HG03060 (cell line): ENCODE measurements at regions not wholly inside any gene's neighbourhood (a gene's known extent, or its start where the extent isn't known, plus 50 kb on each side); places are given as distances from the start of the nearest gene placed in this dataset.

Experiments used
- ATAC-seq: cut with Tn5 transposase; IDR thresholded peaks from one replicate; pipeline ENCODE4 v1.9.1; 2021; ENCODE audit warnings: low read depth, moderate number of reproducible peaks; ENCODE audit not compliant: unreplicated experiment

DNA sequence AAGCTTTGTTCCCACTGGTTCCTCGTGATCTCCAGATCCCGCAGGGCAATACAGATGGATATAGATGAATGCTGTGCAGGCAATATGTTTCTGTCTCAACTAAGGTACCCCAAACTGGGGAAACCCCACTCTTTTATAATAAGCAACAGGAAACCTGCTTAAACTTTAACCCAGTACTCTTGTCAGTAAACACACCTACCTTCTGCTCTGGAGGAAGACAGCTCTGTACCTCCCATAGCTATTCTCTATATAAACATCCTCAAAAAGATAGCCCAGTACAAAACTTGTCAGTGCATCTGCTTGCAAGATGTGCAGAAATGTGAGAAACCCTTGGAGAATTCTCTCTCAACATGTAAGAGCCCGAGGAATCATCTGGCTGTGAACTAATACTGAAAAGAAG, 583.6 kb downstream of the OLFM4 start:
- ATAC-seq, result no peak

GRCh38 chr13:53622456-53622855, 593.8 kb downstream of the OLFM4 start:
- no peak for ATAC-seq

- ATAC-seq, result no peak
Observed at GRCh38 chr13:53623146-53623545, 594.5 kb downstream of the OLFM4 start.

DNA sequence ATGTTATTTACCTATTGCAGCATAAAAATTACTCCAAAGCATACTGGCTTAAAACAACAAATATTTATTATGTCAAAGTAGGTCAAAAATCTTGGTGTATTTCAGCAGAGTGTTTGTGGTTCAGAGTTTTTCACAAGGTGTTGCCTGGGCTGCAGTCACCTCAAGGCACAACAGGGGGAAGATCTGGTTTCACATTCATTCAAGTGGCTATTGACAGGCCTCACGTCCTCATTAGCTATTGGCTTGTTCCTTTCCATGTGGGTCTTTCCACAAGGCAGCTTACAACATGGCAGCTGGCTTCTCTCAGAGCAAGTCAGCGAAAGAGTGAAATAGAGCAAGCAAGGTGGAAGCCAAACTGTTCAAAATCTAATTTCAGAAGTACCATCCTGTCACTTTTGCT, 602.9 kb downstream of the OLFM4 start:
- no peak for ATAC-seq

DNA sequence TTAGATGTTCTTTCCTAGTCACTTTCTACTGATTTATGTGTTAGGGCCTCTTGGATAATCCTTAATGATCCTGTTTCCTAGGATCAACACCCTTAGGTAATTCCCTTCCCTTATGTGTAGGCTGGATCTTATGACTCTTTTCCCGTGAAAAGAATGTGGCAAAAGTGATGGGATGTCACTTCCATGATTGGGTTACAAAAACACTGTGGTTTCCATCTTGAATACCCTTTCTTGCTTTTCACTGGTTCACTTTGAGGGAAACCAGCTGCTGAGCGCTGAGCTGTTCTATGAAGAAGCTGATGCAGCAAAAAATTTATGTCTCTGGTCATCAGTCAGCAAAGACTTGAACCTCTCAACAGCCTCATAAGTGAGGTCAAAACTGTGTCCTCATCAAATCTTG, 609.4 kb downstream of the OLFM4 start:
- no peak for ATAC-seq

GRCh38 chr13:53642306-53642705, 613.7 kb downstream of the OLFM4 start:
- ATAC-seq, result no peak

- ATAC-seq, result no peak
Observed at GRCh38 chr13:53648673-53649072, 620.1 kb downstream of the OLFM4 start.

DNA sequence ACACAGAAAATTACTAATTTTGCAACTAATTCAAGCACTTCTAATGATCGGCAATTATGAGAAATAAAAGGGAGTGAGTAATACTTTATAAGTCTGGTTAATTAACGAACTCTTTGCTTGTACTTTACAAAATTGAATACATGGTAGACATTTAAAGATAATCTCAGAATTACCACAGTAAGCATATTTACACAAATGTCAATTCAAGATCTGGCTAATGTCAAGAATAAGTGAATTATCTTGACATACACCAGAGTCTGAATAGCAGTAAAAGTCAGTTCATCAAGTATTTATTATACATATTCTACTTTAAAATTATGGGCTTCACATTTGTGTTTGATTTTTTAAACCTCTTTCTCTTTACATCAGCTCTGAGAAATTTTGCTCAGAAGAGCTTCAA, 643.4 kb downstream of the OLFM4 start:
- no peak for ATAC-seq

DNA sequence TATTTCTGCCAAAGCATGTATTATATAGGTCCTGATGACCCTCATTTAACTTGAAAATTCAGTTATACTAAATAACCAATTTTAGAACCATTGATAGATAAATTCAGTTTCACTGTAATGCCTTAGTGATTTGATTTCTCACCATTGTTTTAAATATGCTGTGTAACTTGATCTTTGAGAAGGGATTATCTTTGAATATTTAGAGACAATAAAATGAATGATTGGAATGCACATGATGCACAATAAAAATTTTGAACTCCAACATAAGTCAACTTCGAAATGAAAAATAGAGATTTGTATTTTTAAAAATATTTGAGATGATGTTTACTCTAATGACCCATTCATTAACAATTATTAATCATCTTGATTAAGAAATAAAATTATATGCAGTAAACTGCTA, 654.5 kb downstream of the OLFM4 start:
- ATAC-seq, result no peak

GRCh38 chr13:53683608-53684007, 655.0 kb downstream of the OLFM4 start:
- ATAC-seq, result no peak

GRCh38 chr13:53691417-53691816, 662.8 kb downstream of the OLFM4 start:
- ATAC-seq, result no peak

DNA sequence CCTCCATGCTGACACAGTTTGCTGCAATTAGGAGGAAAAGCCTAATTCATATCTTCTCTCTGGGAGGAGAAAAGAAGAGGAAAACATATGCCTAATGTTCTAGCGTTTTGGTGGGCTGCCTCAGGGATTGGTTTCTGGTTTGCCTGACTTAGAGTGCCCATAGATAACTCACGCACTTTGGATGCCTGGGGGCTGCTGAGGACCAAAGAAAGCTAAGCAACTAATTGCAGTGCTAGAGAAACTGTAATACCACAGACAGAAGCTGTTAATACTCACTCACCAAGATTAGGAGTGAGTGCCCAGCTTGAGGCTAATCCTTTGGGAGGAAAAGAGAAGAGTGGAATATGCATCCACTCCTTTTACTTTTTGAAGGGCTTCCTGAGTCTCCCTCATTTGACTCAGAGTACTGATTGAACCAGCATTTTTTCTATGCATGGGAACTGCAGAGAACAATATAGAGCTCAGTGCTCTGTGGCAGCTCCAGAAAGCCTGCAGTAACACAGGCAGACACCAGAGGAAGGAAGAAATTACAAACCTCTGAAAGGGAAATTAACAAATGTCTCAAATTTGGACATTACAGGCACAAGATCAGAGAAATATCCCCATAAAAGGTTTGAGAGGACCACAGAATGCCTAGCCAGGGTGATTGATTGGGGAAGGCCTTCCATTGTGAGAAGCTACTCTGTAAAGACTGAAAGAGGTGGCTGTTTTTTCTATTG, 666.4 kb downstream of the OLFM4 start:
- ATAC-seq, result no peak

DNA sequence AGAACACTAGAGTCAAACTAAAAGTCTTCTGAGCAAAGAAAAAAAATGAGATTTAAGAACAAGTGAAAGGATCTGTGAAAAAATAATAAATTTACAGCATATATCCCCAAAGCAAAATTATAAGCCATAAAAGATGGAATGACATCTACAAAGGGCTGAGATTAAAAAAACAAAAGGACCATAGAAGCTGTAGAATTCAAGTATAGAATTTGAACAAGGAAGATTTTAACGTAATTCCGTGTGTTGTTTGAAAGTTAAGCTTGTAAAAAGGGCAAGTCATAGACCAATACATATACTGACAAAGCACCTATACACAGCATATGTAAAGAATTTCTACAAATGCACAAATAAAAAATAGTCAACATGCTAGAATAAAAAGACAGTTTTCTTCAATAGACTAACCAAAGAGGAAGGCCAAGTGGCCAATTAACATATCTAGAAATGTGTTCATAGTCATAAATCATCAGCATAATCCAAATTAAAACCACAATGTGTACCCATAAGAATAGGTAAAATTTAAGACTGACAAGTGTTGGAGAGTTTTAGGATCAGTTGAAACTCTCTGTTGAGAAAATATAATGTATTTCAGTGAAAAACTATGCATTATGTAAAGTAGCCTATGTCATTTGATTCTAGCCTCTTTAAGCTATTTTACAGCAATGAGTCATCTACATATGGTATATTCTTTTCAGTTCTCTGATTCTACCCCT, 674.9 kb downstream of the OLFM4 start:
- ATAC-seq, result no peak

- ATAC-seq, result no peak
Observed at GRCh38 chr13:53719281-53719680, 690.7 kb downstream of the OLFM4 start.

DNA sequence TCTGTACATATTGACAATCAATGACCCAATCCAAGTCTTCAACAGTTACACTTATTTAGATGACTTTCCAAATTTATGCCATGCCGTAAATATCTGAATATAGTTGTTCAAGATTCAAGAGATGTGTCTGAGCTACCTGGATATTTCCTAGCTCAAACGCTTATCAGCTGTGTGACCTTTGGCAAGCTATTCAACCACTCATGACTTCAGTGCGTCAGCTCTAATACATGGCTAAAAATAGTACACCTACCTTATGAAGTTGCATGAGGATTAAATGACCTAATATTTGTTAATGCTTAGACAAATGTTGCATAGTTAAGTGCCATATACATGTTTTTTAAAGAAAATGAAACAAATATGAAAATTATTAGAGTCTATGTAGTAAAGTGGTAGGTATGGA, 704.1 kb downstream of the OLFM4 start:
- no peak for ATAC-seq

DNA sequence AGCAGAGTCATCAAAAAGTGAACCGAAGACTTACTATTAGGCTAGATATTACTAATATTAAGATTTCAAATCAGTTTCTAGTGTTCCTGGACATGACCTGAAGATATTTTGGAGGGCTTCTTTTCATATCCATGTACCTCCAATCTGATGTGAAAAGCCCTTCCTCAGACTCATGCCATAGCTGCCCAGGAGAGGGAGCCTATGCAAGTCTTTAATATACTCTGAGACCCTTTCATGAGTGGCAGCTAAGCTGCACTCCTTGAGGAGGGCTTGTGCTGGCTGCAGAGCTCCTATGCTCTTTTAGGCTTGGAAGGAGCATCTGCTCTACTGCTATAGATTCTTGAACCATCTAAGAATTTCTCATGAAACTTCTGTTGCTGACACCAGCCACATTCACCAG, 715.3 kb downstream of the OLFM4 start:
- no peak for ATAC-seq

GRCh38 chr13:53747825-53748224, 719.2 kb downstream of the OLFM4 start:
- ATAC-seq, result no peak

DNA sequence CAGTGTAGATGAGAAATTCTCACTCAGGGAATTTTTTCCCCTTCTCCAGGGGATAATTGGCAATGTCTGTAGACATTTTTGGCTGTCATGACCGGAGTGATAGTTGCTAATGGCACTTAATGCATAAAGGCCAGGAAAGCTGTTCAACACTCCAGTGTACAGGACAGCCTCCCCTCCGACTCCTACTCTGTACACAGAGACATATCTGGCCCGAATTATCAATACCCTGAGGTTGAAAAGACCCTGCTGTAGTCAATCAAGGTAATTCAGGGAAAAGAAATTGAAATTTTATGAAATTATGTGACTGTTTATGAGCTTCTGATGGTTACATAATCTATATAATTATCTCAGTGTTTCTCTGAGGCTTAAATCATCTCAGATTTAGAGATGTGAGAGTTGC, 720.7 kb downstream of the OLFM4 start:
- ATAC-seq, result no peak

DNA sequence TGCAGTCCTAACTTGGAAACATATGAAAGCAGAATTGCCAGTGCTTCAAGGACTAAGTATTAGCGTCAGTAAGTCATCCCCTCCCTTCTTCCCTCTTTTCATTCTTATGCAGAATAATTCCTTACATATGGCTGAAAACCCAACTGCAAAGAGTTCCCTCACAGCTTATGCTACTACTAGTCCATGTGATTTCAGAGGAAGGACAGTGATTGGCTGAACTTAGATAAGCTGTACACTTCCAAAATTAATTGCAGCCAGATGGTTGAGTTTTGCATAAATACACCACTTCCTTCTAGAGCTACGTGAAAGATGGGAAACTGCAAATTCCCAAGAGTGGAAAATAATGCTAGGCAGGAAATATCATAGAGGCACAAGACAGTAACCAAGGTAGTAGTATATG, 730.4 kb downstream of the OLFM4 start:
- no peak for ATAC-seq

GRCh38 chr13:53775807-53776206, 747.2 kb downstream of the OLFM4 start:
- no peak for ATAC-seq

- ATAC-seq, result no peak
Observed at GRCh38 chr13:53778937-53779336, 750.3 kb downstream of the OLFM4 start.

DNA sequence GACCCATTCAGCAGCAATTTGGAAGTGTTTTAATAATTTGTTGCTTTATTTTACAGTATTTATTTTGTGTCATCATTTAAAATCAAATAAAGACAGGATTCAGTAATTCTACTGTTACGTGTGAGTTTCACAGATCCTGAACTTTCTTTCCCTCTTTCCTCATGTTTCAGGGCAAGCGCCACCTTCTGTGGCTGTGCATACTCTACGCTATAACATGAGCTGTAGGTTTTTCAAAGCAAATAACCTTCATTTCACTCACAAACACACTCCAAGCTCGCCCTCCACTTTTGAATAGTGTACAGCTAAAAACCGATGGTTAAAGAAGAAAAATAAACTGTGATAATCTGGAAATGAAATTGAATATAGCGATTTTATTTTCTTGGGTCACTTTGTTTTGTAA, 753.3 kb downstream of the OLFM4 start:
- ATAC-seq, result no peak
